Keratinocyte (primary cell): ENCODE measurements at regions not wholly inside any gene's neighbourhood (a gene's known extent, or its start where the extent isn't known, plus 50 kb on each side); places are given as distances from the start of the nearest gene placed in this dataset.

Experiments
- DNase-seq: peaks from one replicate; pipeline ENCODE4 v3.0.0-alpha.2; 2011; ENCODE audit warnings: low read depth, missing footprints, low spot score
- FAIRE-seq: peaks from 2 replicates; lab custom pipeline; 2011; peaks lifted over from hg19 to GRCh38; lab: Jason Lieb, UNC
- H2AFZ ChIP-seq: 2 replicates; pipeline ENCODE4 v1.6.0; 2012; ENCODE audit warnings: low read length, control low read depth, inconsistent platforms; ENCODE audit not compliant: control insufficient read depth
- H3K27ac ChIP-seq: 2 replicates; pipeline ENCODE4 v1.5.1; 2011; ENCODE audit warnings: low read length; ENCODE audit not compliant: control insufficient read depth, insufficient read depth
- H3K27me3 ChIP-seq: 3 replicates; pipeline ENCODE4 v1.6.0; 2011; ENCODE audit warnings: low read length; ENCODE audit not compliant: control insufficient read depth, insufficient read depth; ENCODE audit errors: extremely low read depth
- H3K36me3 ChIP-seq, 2 experiments: 2 replicates in 1 of 2; 3 replicates in 1 of 2; pipeline ENCODE4 v1.5.1; 2011; ENCODE audit warnings: low read length in 2 of 2, mild to moderate bottlenecking in 1 of 2; ENCODE audit not compliant: control insufficient read depth in 2 of 2, insufficient read depth in 2 of 2; ENCODE audit errors: extremely low read depth in 1 of 2
- H3K4me1 ChIP-seq: 3 replicates; pipeline ENCODE4 v1.5.1; 2011; ENCODE audit warnings: low read length; ENCODE audit not compliant: control insufficient read depth, insufficient read depth; ENCODE audit errors: extremely low read depth
- H3K4me2 ChIP-seq: 3 replicates; pipeline ENCODE4 v1.6.0; 2011; ENCODE audit warnings: low read depth, low read length; ENCODE audit not compliant: control insufficient read depth, insufficient read depth; ENCODE audit errors: extremely low read depth
- H3K4me3 ChIP-seq, 3 experiments: fragments of 200-600 bp in 1 of 3; sonication (generic) in 1 of 3; 2 replicates in 2 of 3; 3 replicates in 1 of 3; pipeline ENCODE4 v1.5.1; 2011 to 2016; ENCODE audit warnings: low read length in 3 of 3, mild to moderate bottlenecking in 3 of 3, control low read depth in 2 of 3, inconsistent platforms in 1 of 3, low read depth in 1 of 3, mixed read lengths in 1 of 3, mixed run types in 1 of 3, moderate library complexity in 1 of 3; ENCODE audit not compliant: control insufficient read depth in 2 of 3, insufficient read depth in 2 of 3; ENCODE audit errors: extremely low read depth in 1 of 3
- H3K79me2 ChIP-seq: 2 replicates; pipeline ENCODE4 v1.6.0; 2012; ENCODE audit warnings: low read length; ENCODE audit not compliant: control insufficient read depth, insufficient read depth
- H3K9ac ChIP-seq: 3 replicates; pipeline ENCODE4 v1.6.0; 2011; ENCODE audit warnings: low read length; ENCODE audit not compliant: control insufficient read depth, insufficient read depth; ENCODE audit errors: extremely low read depth
- H3K9me1 ChIP-seq: 3 replicates; pipeline ENCODE4 v1.6.0; 2011; ENCODE audit warnings: low read length; ENCODE audit not compliant: control insufficient read depth, insufficient read depth; ENCODE audit errors: extremely low read depth
- H3K9me3 ChIP-seq: 2 replicates; pipeline ENCODE4 v1.5.1; 2012; ENCODE audit warnings: low read depth, low read length; ENCODE audit not compliant: control insufficient read depth
- H4K20me1 ChIP-seq: 3 replicates; pipeline ENCODE4 v1.6.0; 2011; ENCODE audit warnings: low read length; ENCODE audit not compliant: control insufficient read depth, insufficient read depth; ENCODE audit errors: extremely low read depth
- EZH2 ChIP-seq: IDR thresholded peaks from one replicate; pipeline ENCODE4 v1.6.1; 2012; ENCODE audit warnings: inconsistent platforms, mild to moderate bottlenecking, low read length, moderate library complexity
- dilution Hi-C: fragments of 300-500 bp; cut with MboI; formaldehyde crosslinking; loops from one replicate; pipeline ENCODE4 v1.7.0; 2020; ENCODE audit warnings: low sequenced_read_pairs; ENCODE audit not compliant: extremely low pct_ligation_motif_present
- TF ChIP-seq, protein P1 (sequence below), 3 experiments: IDR thresholded peaks in 1 of 3; conservative IDR thresholded peaks in 1 of 3; optimal IDR thresholded peaks in 1 of 3; 2 replicates in 2 of 3; 3 replicates in 1 of 3; pipeline versions ENCODE3 to v1.5.1; 2011; ENCODE audit warnings: low read length in 3 of 3, mild to moderate bottlenecking in 3 of 3, moderate library complexity in 2 of 3, control low read depth in 1 of 3, inconsistent platforms in 1 of 3; ENCODE audit not compliant: insufficient read depth in 2 of 3; ENCODE audit errors: extremely low read depth in 1 of 3

DNA sequence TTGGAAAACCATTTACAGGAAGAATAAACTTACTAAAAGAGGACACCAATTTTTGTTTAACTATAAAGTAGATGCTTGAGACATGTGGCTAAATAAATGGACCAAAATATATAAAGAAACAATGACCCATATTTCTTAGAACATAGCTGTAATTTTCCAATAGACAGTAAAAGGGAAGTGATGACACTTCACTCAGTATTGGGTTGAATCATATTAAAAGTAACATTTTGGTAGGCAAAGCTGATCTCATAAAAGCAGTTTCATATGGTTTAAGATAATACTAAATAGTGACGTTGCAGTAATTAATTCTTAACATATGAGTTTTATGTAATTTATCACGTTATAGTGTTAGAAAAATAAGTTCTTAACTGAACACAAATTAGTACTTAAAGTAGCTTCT, 308.9 kb upstream of the RUNX1 start:
- Histone ChIP-seq H3K9me3 (no peaks in the 10 kb centered on the region), H2AFZ (no peak overlapping the region), H3K4me2 (no peak overlapping the region), H3K79me2 (no peaks in the 10 kb centered on the region), H3K27me3 (no peaks in the 10 kb centered on the region), H3K4me3 (no peak overlapping the region), H3K27ac (no peak overlapping the region), H3K36me3 (no peaks in the 10 kb centered on the region), H3K9me1 (no peaks in the 10 kb centered on the region), H4K20me1 (no peaks in the 10 kb centered on the region), H3K4me1 (peaks cover 4% of the 10 kb centered on the region), H3K9ac (no peak overlapping the region)
- DNase-seq (no peak), FAIRE-seq (no peak)
- no peak for TF ChIP-seq EZH2
- TF ChIP-seq, protein P1, sequence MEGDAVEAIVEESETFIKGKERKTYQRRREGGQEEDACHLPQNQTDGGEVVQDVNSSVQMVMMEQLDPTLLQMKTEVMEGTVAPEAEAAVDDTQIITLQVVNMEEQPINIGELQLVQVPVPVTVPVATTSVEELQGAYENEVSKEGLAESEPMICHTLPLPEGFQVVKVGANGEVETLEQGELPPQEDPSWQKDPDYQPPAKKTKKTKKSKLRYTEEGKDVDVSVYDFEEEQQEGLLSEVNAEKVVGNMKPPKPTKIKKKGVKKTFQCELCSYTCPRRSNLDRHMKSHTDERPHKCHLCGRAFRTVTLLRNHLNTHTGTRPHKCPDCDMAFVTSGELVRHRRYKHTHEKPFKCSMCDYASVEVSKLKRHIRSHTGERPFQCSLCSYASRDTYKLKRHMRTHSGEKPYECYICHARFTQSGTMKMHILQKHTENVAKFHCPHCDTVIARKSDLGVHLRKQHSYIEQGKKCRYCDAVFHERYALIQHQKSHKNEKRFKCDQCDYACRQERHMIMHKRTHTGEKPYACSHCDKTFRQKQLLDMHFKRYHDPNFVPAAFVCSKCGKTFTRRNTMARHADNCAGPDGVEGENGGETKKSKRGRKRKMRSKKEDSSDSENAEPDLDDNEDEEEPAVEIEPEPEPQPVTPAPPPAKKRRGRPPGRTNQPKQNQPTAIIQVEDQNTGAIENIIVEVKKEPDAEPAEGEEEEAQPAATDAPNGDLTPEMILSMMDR (optimal IDR thresholded peaks at IDR 0.05 in 1 of 3, IDR thresholded peaks at IDR 0.05 in 1 of 3, conservative IDR thresholded peaks at IDR 0.05 in 1 of 3; ENCODE audit: extremely low read depth in 1 of 3, insufficient read depth in 2 of 3, low read length in 3 of 3): no peak
- dilution Hi-C loops: no loop called here

GRCh38 chr21:35357041-35357780, 308.1 kb upstream of the RUNX1 start:
- Histone ChIP-seq H3K4me1 (peaks cover 4% of the 10 kb centered on the region), H2AFZ (no peak overlapping the region), H3K4me2 (no peak overlapping the region), H3K9me3 (no peaks in the 10 kb centered on the region), H3K36me3 (no peaks in the 10 kb centered on the region), H3K79me2 (no peaks in the 10 kb centered on the region), H3K4me3 (no peak overlapping the region), H3K27me3 (no peaks in the 10 kb centered on the region), H3K9me1 (no peaks in the 10 kb centered on the region), H3K27ac (no peak overlapping the region), H3K9ac (no peak overlapping the region), H4K20me1 (no peaks in the 10 kb centered on the region)
- no peak for DNase-seq
- peak; percentile 61 for FAIRE-seq
- TF ChIP-seq, protein P1 (optimal IDR thresholded peaks at IDR 0.05 in 1 of 3, IDR thresholded peaks at IDR 0.05 in 1 of 3, conservative IDR thresholded peaks at IDR 0.05 in 1 of 3; ENCODE audit: extremely low read depth in 1 of 3, insufficient read depth in 2 of 3, low read length in 3 of 3): no peak
- TF ChIP-seq EZH2: no peak
- dilution Hi-C loops: no loop called here
